ENCODE measurements at regions not wholly inside any gene's neighbourhood (a gene's known extent, or its start where the extent isn't known, plus 50 kb on each side); places are given as distances from the start of the nearest gene placed in this dataset.
A peak's percentile ranks its signal among the peaks of the same experiment; 100 is the strongest.

DNA sequence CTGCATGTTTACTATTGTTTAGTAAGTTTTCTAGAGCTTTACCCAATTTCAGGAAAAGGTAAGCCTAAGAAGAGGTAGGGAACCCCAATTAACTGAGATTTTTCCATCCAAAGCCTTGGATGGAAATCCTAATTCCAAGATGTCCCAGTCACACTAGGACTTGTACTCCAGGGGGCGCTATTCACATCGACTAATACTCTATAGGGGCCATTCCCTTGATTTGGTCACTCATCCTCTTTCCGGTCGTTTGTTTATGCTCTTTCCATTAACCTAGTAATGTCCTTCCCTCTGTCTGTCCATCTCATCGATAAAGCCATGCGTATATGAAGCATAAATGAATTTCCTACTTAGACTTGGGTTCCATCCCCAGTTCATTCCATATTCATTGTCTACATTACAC, 80.8 kb upstream of the FUCA2 start:
- FAIRE-seq: no peak

DNA sequence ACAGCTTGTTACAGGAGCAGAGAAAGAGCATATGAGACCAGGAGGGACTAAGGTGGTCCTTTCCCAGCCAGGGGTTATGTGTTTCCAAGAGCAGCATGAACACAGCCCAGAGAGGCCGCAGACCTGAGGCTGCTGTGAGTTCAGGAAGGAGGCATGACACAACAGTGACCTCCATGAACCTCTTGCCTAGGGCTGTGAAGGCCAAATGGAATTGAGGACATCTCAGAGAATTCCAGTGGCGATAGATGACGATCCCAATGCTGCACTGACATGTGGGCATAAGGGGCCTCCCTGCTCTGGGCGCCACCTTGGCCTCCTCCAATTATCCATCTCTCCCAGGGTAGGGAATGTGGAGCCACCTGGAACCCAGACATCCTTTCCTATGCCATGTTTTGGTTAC, 79.9 kb upstream of the FUCA2 start:
- FAIRE-seq: no peak

DNA sequence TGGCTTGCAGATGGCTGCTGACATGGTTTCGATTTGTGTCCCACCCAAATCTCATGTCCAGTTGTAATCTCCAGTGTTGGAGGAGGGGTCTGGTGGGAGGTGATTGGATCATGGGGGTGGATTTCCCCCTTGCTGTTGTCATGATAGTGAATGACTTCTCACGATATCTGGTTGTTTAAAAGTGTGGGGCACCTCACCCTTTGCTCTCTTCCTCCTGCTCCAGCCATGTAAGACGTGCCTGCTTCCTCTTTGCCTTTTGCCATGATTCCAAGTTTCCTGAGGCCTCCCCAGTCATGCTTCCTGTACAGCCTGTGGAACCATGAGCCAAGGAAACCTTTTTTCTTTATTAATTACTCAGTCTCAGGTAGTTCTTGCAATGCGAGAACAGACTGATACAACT, 77.6 kb upstream of the FUCA2 start:
- FAIRE-seq: no peak

DNA sequence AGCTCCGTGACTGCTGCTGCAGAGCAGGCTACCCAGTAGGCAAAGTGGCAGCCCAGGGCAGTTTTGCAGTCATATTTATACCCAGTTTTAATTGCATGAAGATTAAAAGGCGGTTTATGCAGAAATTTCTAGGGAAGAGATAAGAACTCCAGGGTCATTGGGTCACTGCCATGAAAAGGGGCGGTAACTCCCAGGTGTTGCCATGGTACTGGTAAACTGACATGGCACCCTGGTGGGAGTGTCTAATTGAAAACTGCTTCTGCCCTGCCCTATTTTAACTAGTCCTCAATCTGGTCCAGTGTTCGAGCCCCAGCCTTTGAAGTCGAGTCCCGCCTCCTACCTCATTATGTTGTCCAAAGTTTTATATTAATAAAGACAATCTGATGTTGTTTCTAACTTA, 75.0 kb upstream of the FUCA2 start:
- FAIRE-seq: no peak

DNA sequence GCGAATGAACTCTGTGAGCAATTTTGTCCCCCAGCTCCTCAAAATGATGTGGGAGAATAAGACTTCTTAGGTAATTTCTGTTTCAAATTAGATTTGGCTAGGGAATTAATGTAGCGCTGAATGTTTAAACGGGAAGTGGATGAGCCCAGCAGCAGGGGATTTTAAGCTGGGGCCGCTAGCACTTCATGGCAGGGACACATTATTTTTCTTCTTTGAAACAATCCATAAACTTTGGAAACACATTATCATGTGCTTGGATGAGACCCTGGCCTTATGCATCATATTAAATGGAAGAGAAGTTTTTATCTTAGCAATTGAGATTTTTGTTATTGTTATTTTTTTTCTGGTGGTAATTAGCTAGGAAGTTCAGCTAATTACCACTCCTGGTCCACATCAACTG, 74.2 kb upstream of the FUCA2 start:
- no peak for FAIRE-seq

DNA sequence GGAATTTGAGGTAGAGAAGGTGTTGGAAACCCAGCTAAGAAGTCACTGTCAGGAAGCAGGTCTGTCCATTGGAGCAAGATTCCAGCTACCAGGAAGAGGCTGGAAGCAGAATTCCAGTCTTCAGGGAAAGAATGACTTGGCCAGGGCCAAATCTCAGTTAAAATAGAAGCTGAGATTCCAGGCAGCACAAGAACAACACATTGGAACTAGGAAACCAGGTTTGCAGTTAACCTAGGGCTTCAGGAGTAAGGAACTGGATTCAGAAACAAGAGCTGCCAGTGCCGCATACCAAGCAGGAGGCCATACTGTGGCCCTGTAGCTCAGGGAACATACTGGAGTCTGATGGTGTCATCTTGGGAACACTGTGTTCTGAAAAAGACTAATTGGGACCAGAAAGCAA, 73.7 kb upstream of the FUCA2 start:
- FAIRE-seq: no peak

DNA sequence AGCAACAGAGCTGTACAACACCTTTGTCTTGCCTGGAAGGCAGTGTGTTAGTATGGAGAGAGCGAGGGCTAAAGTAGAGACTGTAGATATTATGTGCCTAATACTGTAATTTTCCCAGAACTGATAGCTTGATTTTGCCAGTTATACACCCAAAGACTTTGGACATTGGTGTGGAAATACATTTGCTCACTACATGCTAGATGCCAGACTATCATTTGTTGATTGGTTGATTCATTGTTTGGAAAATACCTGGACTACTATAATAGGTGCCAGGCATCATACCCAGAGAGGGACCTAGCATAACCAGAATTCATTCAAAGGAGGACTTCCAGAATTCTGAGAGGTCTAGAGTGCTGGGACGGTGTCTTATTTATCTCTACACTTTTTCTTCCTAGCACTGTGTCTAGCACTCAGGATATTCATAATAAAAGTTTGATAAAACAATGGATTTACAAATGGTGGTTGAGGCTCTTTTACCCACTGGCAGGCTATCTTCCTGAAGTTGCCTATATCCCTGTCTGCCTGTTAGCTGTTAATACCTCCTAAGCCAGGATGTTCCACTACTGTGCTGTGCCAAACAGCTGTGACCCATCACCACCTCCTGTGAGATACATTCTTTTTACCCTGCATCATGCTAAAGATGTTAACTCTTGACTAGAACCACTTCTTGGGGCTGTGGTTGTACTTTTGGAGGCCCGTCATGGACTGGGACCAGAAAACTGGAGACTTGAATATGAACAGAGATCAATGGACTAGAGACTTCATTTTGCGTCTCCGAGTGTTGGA, 72.2 kb upstream of the FUCA2 start:
- no peak for FAIRE-seq

DNA sequence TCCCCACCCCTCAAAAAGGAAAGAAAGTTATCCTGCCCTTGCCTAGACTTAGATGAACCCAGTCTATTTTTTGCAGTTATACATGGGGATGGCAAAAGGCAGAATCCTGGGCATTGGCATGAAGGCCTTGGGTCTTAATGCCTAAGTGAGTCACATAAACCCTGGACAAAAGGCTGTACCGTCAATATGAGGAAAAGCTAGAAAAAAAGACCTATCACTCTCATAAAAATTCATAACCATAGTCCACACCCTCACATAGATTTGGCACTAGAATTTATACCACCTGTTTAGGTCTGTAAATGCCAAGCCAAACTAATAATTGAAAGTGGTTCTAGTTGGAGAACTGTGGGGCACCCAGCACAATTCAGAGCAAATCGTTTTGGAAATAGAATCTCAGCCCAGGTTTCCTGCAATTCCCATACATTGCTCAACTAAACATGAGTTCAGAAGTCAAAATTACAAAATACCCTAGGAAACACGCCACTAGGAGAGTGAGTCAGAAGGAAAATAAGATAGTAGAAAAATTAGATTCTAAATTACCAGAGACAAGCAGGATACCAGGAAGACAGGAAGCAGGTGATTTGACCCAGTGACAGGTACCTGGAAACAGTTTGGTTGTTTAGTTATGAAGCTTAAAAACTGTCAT, 70.4 kb upstream of the FUCA2 start:
- no peak for FAIRE-seq

DNA sequence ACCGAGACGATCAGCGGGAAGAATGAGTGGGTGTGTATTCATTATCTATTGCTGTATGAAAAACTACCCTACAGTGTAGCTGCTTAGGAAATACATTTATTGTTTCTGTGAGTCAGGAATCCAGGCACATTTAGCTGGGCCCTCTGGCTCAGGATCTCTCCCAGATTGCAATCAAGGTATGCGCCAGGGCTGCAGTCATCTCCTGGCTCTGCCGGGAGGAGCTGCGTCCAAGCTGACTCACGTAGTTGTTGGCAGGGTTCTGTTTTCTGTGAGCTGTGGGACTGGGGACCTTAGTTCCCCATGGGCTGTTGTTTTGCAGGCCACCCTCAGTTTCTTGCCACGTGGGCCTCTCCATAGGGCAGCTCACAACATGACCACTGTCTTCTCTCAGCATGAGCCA, 68.2 kb upstream of the FUCA2 start:
- peak; percentile 37 for FAIRE-seq

DNA sequence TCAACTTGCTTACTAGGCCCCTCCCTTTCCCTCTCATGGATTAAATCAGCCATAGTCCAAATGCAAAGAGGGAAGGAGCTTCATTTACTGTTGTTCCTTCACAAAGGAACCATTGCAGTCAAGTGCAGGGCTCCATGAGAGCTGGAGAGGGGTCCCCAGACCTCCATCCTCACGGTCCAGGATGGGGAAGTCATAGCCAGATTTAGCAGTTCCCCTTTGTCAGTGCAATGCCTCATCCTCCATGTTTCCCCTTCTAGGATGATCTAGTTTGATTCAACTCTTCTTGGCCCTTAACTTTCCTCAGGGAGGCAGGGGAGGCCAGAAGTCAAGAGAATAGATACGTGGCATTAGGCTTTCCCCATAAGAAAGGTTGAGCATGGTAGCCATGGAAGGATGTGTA, 66.5 kb upstream of the FUCA2 start:
- FAIRE-seq: no peak

DNA sequence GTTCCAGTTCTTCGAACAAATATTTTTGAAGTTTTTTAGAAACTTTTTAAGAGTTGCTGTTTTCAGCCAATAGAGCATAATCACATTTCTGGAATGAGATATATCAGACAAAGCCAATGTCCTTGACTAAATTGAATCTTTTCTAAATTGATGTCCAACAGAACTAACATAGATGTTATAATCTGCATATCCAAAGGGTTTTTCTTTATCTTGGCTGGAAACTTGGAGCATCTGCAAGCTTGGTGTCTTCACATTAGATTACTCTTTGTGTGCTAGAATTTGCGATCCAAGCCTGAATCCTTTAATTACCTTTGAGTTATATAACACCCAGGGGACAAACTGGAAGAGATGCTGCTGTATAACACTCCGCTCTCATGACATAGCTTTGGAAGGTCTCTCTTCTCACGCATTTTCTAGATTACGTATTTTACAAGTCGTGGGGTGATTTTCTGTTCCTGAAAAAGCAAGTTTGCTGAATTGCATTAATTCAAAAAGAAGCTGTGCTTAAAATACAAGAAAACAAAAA, 64.4 kb upstream of the FUCA2 start:
- FAIRE-seq: no peak

DNA sequence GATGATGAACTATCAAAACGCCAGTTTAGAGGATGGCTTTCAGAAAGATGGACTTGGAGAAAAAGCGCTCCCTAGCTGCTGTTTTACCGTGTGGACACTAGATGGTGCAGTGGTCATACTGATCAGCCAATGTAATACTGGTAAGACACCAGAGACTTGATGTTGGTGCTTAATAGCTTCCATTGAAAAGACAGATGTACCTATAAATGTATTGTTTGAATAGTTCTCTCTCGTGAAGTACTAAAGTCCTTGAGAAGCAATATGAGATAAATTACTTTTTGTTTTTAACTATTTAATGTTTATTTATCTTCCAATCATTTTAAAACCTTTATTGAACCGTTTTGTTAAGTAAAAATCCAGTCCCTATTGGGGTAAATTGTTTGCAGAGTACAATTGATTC, 63.9 kb upstream of the FUCA2 start:
- peak; percentile 99 for FAIRE-seq

DNA sequence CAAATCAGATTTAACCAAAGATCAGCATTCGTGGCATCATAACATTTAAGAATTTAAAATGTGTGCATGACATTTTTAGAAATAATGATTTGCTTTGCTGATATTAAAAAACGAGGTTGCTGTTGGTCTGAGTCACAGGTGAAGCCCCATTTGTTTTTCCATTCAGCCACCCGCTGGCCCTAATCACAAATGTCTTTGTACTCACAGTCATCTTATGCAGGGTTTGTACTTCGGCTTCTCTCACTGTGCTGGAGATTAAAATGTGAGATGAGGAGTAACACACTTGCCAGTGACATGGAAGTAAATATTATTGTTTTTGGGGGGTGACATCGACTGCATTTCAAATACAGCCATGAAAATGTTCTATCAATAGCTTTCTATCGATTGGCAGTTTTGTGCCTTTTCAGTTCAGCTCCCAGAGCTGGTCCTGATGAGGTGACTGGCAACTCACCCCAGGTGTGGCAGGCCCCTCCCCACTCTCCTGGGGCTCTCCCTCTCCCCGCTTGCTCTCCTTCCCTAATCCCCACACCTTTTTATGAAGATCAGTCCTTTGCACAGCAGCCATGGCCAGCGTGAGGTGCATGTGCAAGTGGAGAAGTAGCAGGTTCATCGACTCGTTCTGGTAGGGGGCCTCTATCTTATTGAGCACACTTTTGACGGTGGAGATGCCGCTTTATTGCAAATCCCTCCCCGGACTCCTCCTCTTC, 58.8 kb upstream of the FUCA2 start:
- no peak for FAIRE-seq

DNA sequence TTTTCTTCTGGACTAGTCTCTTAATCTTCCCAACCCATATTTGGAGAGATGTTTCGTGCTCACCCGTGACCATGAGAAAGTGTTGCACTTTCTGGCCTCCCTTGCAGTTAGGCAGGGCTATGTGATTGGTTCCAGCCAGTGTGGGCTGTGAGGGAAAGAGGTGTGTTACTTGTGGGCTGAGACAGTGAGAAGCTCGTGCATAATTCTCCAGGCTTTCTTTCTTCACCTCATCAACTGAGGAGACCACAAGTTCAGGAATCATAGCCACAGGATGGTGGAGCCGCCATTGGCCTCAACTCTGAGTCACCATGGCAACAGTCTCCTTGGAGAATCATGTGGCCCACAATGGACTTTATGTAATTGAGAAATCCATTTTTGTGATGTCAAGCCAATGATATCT, 57.5 kb upstream of the FUCA2 start:
- FAIRE-seq: no peak

DNA sequence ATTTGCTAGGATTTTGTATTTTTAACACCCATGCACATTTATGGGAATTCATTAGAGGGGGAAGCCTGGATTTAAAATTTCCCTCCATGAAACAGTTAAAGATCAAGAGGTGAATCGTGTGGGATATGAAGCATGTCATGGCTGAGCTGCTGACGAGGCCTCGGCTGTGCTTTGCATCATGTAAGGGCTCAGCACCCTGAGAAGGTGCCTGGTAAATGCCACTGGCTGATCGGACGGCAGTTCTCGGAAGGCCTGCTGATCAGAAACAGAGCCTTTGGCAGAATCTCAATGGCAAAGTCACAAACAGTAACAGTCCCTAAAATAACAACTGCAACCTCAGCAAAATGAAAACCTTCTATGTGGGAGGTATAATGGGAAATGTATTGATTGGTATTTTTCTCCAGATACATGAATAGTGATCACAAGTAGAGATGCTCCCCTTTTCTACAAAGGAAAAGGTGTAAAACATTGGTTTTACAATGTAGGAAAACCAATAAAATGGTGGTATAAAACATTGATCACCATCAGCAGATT, 53.0 kb upstream of the FUCA2 start:
- no peak for FAIRE-seq

DNA sequence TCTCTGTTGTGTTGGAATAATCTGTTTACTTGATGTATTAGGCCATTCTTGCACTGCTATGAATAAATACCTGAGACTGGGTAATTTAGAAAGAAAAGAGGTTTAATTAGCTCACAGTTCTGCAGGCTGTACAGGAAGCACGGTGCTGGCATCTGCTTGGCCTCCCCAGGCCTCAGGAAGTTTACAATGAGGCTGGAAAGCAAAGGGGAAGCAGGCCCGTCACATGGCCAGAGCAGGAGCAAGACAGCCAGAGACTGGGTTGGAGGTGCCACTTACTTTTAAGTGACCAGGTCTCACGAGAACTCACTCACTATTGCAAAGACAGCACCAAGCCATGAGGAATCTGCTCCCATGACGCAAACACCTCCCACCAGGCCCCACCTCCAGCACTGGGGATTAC, 50.6 kb upstream of the FUCA2 start:
- FAIRE-seq: no peak

All from A204.1 (cell line).